IMR-90 (cell line): ENCODE measurements at regions not wholly inside any gene's neighbourhood (a gene's known extent, or its start where the extent isn't known, plus 50 kb on each side); places are given as distances from the start of the nearest gene placed in this dataset.

Experiments used
- ATAC-seq: fragments of 200-7000 bp; cut with Tn5 transposase; 2 replicates; pipeline ENCODE4 v1.9.1; 2020; ENCODE audit warnings: low read depth, mild to moderate bottlenecking, moderate library complexity
- BruUV-seq: library from RNA; stranded (reverse); fragments of 400-500 nt; replicated peaks from 2 replicates; lab custom pipeline; 2021; lab: Mats Ljungman, UMichigan
- CTCF ChIA-PET: fragments of 300-600 bp; formaldehyde crosslinking; extraction: SDS; loops from one replicate; lab custom pipeline; 2021; ENCODE audit warnings: antibody characterized with exemption; lab: Yijun Ruan, JAX
- POLR2A ChIA-PET: fragments of 300-600 bp; sonication (Branson Sonifier 250); formaldehyde crosslinking; loops from one replicate; lab custom pipeline; 2022; ENCODE audit warnings: antibody characterized with exemption; ENCODE audit not compliant: unreplicated experiment; lab: Charles Lee
- DNase-seq: peaks from one replicate; pipeline ENCODE4 v3.0.0; 2013
- H2AFZ ChIP-seq: replicated peaks from 2 replicates; pipeline ENCODE3; 2013; ENCODE audit warnings: low read length, mild to moderate bottlenecking; ENCODE audit not compliant: poor library complexity
- H2AK5ac ChIP-seq: 2 replicates; pipeline ENCODE4 v1.6.1; 2013; ENCODE audit warnings: low read depth, low read length, inconsistent platforms
- H2AK9ac ChIP-seq: replicated peaks from 2 replicates; pipeline ENCODE3; 2013; ENCODE audit warnings: mild to moderate bottlenecking, low read depth, low read length, moderate library complexity; ENCODE audit not compliant: poor library complexity
- H2BK120ac ChIP-seq: 2 replicates; pipeline ENCODE4 v1.6.1; 2013; ENCODE audit warnings: low read depth, low read length, inconsistent platforms
- H2BK15ac ChIP-seq: 3 replicates; pipeline ENCODE4 v1.6.1; 2013; ENCODE audit warnings: low read depth, low read length, inconsistent platforms
- H2BK20ac ChIP-seq: 2 replicates; pipeline ENCODE4 v1.6.1; 2013; ENCODE audit warnings: low read depth, mild to moderate bottlenecking, inconsistent platforms, low read length, moderate library complexity
- H2BK5ac ChIP-seq: 2 replicates; pipeline ENCODE4 v1.6.1; 2013; ENCODE audit warnings: mild to moderate bottlenecking, low read depth, low read length, inconsistent platforms; ENCODE audit not compliant: poor library complexity, severe bottlenecking
- H3K14ac ChIP-seq: replicated peaks from 2 replicates; pipeline ENCODE4 v1.6.1; 2013; ENCODE audit warnings: low read depth, low read length, inconsistent platforms
- H3K18ac ChIP-seq: 2 replicates; pipeline ENCODE4 v1.6.1; 2013; ENCODE audit warnings: low read depth, low read length, control low read depth
- H3K23ac ChIP-seq: 2 replicates; pipeline ENCODE4 v1.6.1; 2013; ENCODE audit warnings: low read depth, low read length, inconsistent platforms
- H3K27ac ChIP-seq: 2 replicates; pipeline ENCODE4 v1.5.1; 2013; ENCODE audit warnings: mild to moderate bottlenecking, control low read depth, low read length; ENCODE audit not compliant: insufficient read depth
- H3K27me3 ChIP-seq: 2 replicates; pipeline ENCODE4 v1.6.1; 2013; ENCODE audit warnings: low read length; ENCODE audit not compliant: control insufficient read depth, insufficient read depth
- H3K36me3 ChIP-seq: 2 replicates; pipeline ENCODE4 v1.6.1; 2013; ENCODE audit warnings: low read length, mixed read lengths; ENCODE audit not compliant: control insufficient read depth, insufficient read depth
- H3K4ac ChIP-seq: 2 replicates; pipeline ENCODE4 v1.6.1; 2013; ENCODE audit warnings: low read depth, low read length, inconsistent platforms
- H3K4me1 ChIP-seq: 2 replicates; pipeline ENCODE4 v1.6.1; 2013; ENCODE audit warnings: low read length, mixed read lengths; ENCODE audit not compliant: control insufficient read depth, insufficient read depth
- H3K4me2 ChIP-seq: 2 replicates; pipeline ENCODE4 v1.6.1; 2013; ENCODE audit warnings: low read depth, mild to moderate bottlenecking, control low read depth, low read length, moderate library complexity
- H3K4me3 ChIP-seq: 2 replicates; pipeline ENCODE4 v1.5.1; 2013; ENCODE audit warnings: low read depth, mild to moderate bottlenecking, control low read depth, low read length, moderate library complexity; ENCODE audit not compliant: insufficient read depth
- H3K56ac ChIP-seq: 2 replicates; pipeline ENCODE4 v1.6.1; 2013; ENCODE audit warnings: low read length, inconsistent platforms; ENCODE audit not compliant: insufficient read depth; ENCODE audit errors: extremely low read depth
- H3K79me1 ChIP-seq, 2 experiments: 2 replicates each; pipeline ENCODE4 v1.6.1; 2013; ENCODE audit warnings: low read length in 2 of 2, inconsistent platforms in 1 of 2, low read depth in 1 of 2
- H3K9ac ChIP-seq: 2 replicates; pipeline ENCODE4 v1.6.1; 2013; ENCODE audit warnings: low read depth, low read length, control low read depth
- H3K9me1 ChIP-seq: 2 replicates; pipeline ENCODE4 v1.6.1; 2013; ENCODE audit warnings: low read length, inconsistent platforms; ENCODE audit not compliant: insufficient read depth
- H3K9me3 ChIP-seq: 2 replicates; pipeline ENCODE4 v1.6.1; 2013; ENCODE audit warnings: low read length; ENCODE audit not compliant: control insufficient read depth, insufficient read depth
- H4K20me1 ChIP-seq: 2 replicates; pipeline ENCODE4 v1.6.1; 2013; ENCODE audit warnings: low read length, inconsistent platforms; ENCODE audit not compliant: insufficient read depth
- H4K5ac ChIP-seq: 2 replicates; pipeline ENCODE4 v1.6.1; 2013; ENCODE audit warnings: mild to moderate bottlenecking, low read depth, low read length, control low read depth
- H4K8ac ChIP-seq, 2 experiments: 2 replicates each; pipeline ENCODE4 v1.6.1; 2013; ENCODE audit warnings: low read depth in 2 of 2, low read length in 2 of 2, control low read depth in 1 of 2, inconsistent platforms in 1 of 2
- H4K91ac ChIP-seq: 2 replicates; pipeline ENCODE4 v1.6.1; 2013; ENCODE audit warnings: low read depth, low read length, inconsistent platforms; ENCODE audit not compliant: insufficient read depth
- BHLHE40 ChIP-seq: fragments of 150-350 bp; IDR thresholded peaks from 2 replicates; pipeline ENCODE4 v1.6.1; 2016; ENCODE audit warnings: mild to moderate bottlenecking, low read depth, low read length
- CEBPB ChIP-seq: IDR thresholded peaks from 2 replicates; pipeline ENCODE4 v1.6.1; 2012; ENCODE audit warnings: low read depth, low read length, improper control_type of control experiment
- CHD1 ChIP-seq: IDR thresholded peaks from 2 replicates; pipeline ENCODE4 v1.6.1; 2012; ENCODE audit warnings: low read depth, low read length, improper control_type of control experiment
- FOS ChIP-seq: fragments of 150-350 bp; IDR thresholded peaks from 2 replicates; pipeline ENCODE4 v1.6.1; 2016; ENCODE audit warnings: low read depth, low read length
- MAFK ChIP-seq: IDR thresholded peaks from 2 replicates; pipeline ENCODE4 v1.6.1; 2012; ENCODE audit warnings: low read depth, low read length, improper control_type of control experiment
- MAZ ChIP-seq: IDR thresholded peaks from 2 replicates; pipeline ENCODE4 v1.6.1; 2012; ENCODE audit warnings: low read depth, mild to moderate bottlenecking, low read length, improper control_type of control experiment, moderate library complexity, borderline replicate concordance
- MXI1 ChIP-seq: IDR thresholded peaks from 2 replicates; pipeline ENCODE4 v1.6.1; 2012; ENCODE audit warnings: low read depth, mild to moderate bottlenecking, low read length, moderate library complexity, borderline replicate concordance
- NFE2L2 ChIP-seq: fragments of 150-350 bp; IDR thresholded peaks from 2 replicates; pipeline ENCODE4 v1.6.1; 2016; ENCODE audit warnings: low read depth, mild to moderate bottlenecking, low read length
- POLR2A ChIP-seq: IDR thresholded peaks from 2 replicates; pipeline ENCODE4 v1.6.1; 2012; ENCODE audit warnings: mild to moderate bottlenecking, low read depth, low read length
- RAD21 ChIP-seq: IDR thresholded peaks from 2 replicates; pipeline ENCODE4 v1.6.1; 2012; ENCODE audit warnings: low read length, improper control_type of control experiment
- RCOR1 ChIP-seq: IDR thresholded peaks from 2 replicates; pipeline ENCODE4 v1.6.1; 2012; ENCODE audit warnings: mild to moderate bottlenecking, low read length, improper control_type of control experiment; ENCODE audit not compliant: insufficient replicate concordance
- RFX5 ChIP-seq: IDR thresholded peaks from 2 replicates; pipeline ENCODE4 v1.8.0; 2012; ENCODE audit warnings: low read depth, mild to moderate bottlenecking, low read length, moderate library complexity
- SMC3 ChIP-seq: fragments of 150-350 bp; IDR thresholded peaks from 2 replicates; pipeline ENCODE4 v1.6.1; 2016; ENCODE audit warnings: low read depth, mild to moderate bottlenecking, antibody characterized with exemption, low read length, moderate library complexity
- WGBS, 2 experiments: methylation state at CpG; one replicate each; pipeline versions ENCODE4 v1.1.5 to v1.1.7; 2013; ENCODE audit warnings: missing lambda C conversion rate in 2 of 2; ENCODE audit not compliant: insufficient read length in 1 of 2; ENCODE audit errors: extremely low coverage in 2 of 2; 5-methylcytosine and 5-hydroxymethylcytosine counted together
- dilution Hi-C: fragments of 300-500 bp; cut with HindIII; formaldehyde crosslinking; loops from one replicate; pipeline ENCODE4 v1.14.3; 2018; ENCODE audit warnings: low sequenced_read_pairs; ENCODE audit not compliant: unreplicated experiment
- in situ Hi-C: fragments of 300-500 bp; cut with MboI; formaldehyde crosslinking; loops from 3 replicates; pipeline ENCODE4 v1.14.3; 2019; ENCODE audit warnings: low sequenced_read_pairs, inconsistent platforms, mixed read lengths
- intact Hi-C: fragments of 100-400 bp; cut with micrococcal nuclease; formaldehyde crosslinking; loops from 2 replicates; pipeline ENCODE4 v1.10.0; 2022
- TF ChIP-seq, protein P1 (sequence below): fragments of 150-350 bp; IDR thresholded peaks from 2 replicates; pipeline ENCODE4 v1.6.1; 2016; ENCODE audit warnings: low read depth, mild to moderate bottlenecking, low read length, moderate library complexity, borderline replicate concordance
- TF ChIP-seq, protein P2 (sequence below): fragments of 150-350 bp; IDR thresholded peaks from 2 replicates; pipeline ENCODE4 v1.6.1; 2017; ENCODE audit warnings: mild to moderate bottlenecking, antibody characterized with exemption, low read length, low read depth

- Histone ChIP-seq H2BK20ac (no peak overlapping the region), H3K4me3 (no peak overlapping the region), H3K18ac (no peak overlapping the region), H2AK5ac (no peak overlapping the region), H3K4me1 (no peaks in the 10 kb centered on the region), H4K5ac (no peak overlapping the region), H3K36me3 (no peaks in the 10 kb centered on the region), H3K27me3 (no peaks in the 10 kb centered on the region), H3K14ac (no peak overlapping the region), H3K4me2 (no peak overlapping the region), H2AK9ac (no peak overlapping the region), H3K4ac (no peak overlapping the region), H3K23ac (no peak overlapping the region), H3K9me3 (no peaks in the 10 kb centered on the region), H2BK120ac (no peak overlapping the region), H3K9ac (no peak overlapping the region), H4K91ac (no peak overlapping the region), H4K20me1 (no peaks in the 10 kb centered on the region), H3K27ac (no peak overlapping the region), H2BK5ac (no peak overlapping the region), H3K56ac (no peak overlapping the region), H3K9me1 (no peaks in the 10 kb centered on the region), H4K8ac (no peak overlapping the region), H2AFZ (no peak overlapping the region), H2BK15ac (no peak overlapping the region), H3K79me1 (no peaks in the 10 kb centered on the region)
- dilution Hi-C loops = no loop called here
- CTCF ChIA-PET = no interaction called here
- POLR2A ChIA-PET = no interaction called here
- in situ Hi-C loops = no loop called here
- no TSS peak for BruUV-seq
- no CpG with 5 or more reads among the region's 5 CpGs for WGBS, 2 experiments
- no peak for DNase-seq
- no peak for ATAC-seq
- TF ChIP-seq RCOR1 = no peak
- no peak for TF ChIP-seq POLR2A
- TF ChIP-seq, protein P1, sequence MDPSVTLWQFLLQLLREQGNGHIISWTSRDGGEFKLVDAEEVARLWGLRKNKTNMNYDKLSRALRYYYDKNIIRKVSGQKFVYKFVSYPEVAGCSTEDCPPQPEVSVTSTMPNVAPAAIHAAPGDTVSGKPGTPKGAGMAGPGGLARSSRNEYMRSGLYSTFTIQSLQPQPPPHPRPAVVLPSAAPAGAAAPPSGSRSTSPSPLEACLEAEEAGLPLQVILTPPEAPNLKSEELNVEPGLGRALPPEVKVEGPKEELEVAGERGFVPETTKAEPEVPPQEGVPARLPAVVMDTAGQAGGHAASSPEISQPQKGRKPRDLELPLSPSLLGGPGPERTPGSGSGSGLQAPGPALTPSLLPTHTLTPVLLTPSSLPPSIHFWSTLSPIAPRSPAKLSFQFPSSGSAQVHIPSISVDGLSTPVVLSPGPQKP = no peak
- no peak for TF ChIP-seq SMC3
- TF ChIP-seq MAZ = no peak
- no peak for TF ChIP-seq CHD1
- no peak for TF ChIP-seq CEBPB
- no peak for TF ChIP-seq NFE2L2
- no peak for TF ChIP-seq BHLHE40
- no peak for TF ChIP-seq FOS
- TF ChIP-seq, protein P2, sequence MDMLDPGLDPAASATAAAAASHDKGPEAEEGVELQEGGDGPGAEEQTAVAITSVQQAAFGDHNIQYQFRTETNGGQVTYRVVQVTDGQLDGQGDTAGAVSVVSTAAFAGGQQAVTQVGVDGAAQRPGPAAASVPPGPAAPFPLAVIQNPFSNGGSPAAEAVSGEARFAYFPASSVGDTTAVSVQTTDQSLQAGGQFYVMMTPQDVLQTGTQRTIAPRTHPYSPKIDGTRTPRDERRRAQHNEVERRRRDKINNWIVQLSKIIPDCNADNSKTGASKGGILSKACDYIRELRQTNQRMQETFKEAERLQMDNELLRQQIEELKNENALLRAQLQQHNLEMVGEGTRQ = no peak
- TF ChIP-seq MXI1 = no peak
- TF ChIP-seq MAFK = no peak
- TF ChIP-seq RFX5 = no peak
- TF ChIP-seq RAD21 = no peak
- intact Hi-C loops = loop anchor here (10.0 kb wide), 1 partner anchor 256 kb away; no protein-coding TSS in a partner anchor
These were observed 71.8 kb upstream of the EMX2 start for GRCh38 chr10:117470733-117471132.
